ENCODE measurements at regions not wholly inside any gene's neighbourhood (a gene's known extent, or its start where the extent isn't known, plus 50 kb on each side); places are given as distances from the start of the nearest gene placed in this dataset.

GRCh38 chr2:60657673-60658072 is 98.4 kb upstream of the PAPOLG start:
- no peak for DNase-seq (ENCODE audit: low read depth)

- DNase-seq (ENCODE audit: low read depth), result no peak
Observed at GRCh38 chr2:60659026-60659425, 97.0 kb upstream of the PAPOLG start.

GRCh38 chr2:60661073-60661738 is 94.9 kb upstream of the PAPOLG start:
- no peak for DNase-seq (ENCODE audit: low read depth)

- DNase-seq (ENCODE audit: low read depth), result peak; percentile 11
Observed at GRCh38 chr2:60662781-60663180, 93.3 kb upstream of the PAPOLG start.

- DNase-seq (ENCODE audit: low read depth), result no peak
Observed at GRCh38 chr2:60671966-60672365, 84.1 kb upstream of the PAPOLG start.

GRCh38 chr2:60674524-60675165 is 81.4 kb upstream of the PAPOLG start:
- peak; percentile 70 for DNase-seq (ENCODE audit: low read depth)

GRCh38 chr2:60675301-60675700 is 80.8 kb upstream of the PAPOLG start:
- DNase-seq (ENCODE audit: low read depth), result no peak

GRCh38 chr2:60676706-60677330 is 79.2 kb upstream of the PAPOLG start:
- no peak for DNase-seq (ENCODE audit: low read depth)

- DNase-seq (ENCODE audit: low read depth), result no peak
Observed at GRCh38 chr2:60677356-60677755, 78.7 kb upstream of the PAPOLG start.

- DNase-seq (ENCODE audit: low read depth), result no peak
Observed at GRCh38 chr2:60678551-60678950, 77.5 kb upstream of the PAPOLG start.

GRCh38 chr2:60679036-60679780 is 76.9 kb upstream of the PAPOLG start:
- no peak for DNase-seq (ENCODE audit: low read depth)

GRCh38 chr2:60693551-60693950 is 62.5 kb upstream of the PAPOLG start:
- DNase-seq (ENCODE audit: low read depth), result no peak

- no peak for DNase-seq (ENCODE audit: low read depth)
Observed at GRCh38 chr2:60695793-60696192, 60.3 kb upstream of the PAPOLG start.

GRCh38 chr2:60699617-60700016 is 56.5 kb upstream of the PAPOLG start:
- no peak for DNase-seq (ENCODE audit: low read depth)

- DNase-seq (ENCODE audit: low read depth), result no peak
Observed at GRCh38 chr2:60706021-60706420, 50.0 kb upstream of the PAPOLG start.

Data from iris pigment epithelial cell (primary cell).